GM12873 (cell line): ENCODE measurements at regions not wholly inside any gene's neighbourhood (a gene's known extent, or its start where the extent isn't known, plus 50 kb on each side); places are given as distances from the start of the nearest gene placed in this dataset.

Experiments used
- CTCF ChIP-seq: IDR thresholded peaks from 2 replicates; pipeline ENCODE4 v1.5.1; 2012; ENCODE audit warnings: low read depth, mild to moderate bottlenecking, moderate library complexity, low read length, control low read depth; ENCODE audit not compliant: insufficient read depth; ENCODE audit errors: missing control alignments

- TF ChIP-seq CTCF, result no peak
Measured at GRCh38 chr11:116512841-116513240, 259.9 kb downstream of the BUD13 start.

GRCh38 chr11:116511684-116512083 is 261.1 kb downstream of the BUD13 start:
- TF ChIP-seq CTCF, result no peak

GRCh38 chr11:116510886-116511650 is 261.7 kb downstream of the BUD13 start:
- TF ChIP-seq CTCF, result no peak

GRCh38 chr11:116510166-116510565 is 262.6 kb downstream of the BUD13 start:
- TF ChIP-seq CTCF, result no peak

- TF ChIP-seq CTCF, result no peak
Measured at GRCh38 chr11:116509551-116509950, 263.2 kb downstream of the BUD13 start.

- TF ChIP-seq CTCF, result no peak
Measured at GRCh38 chr11:116507849-116508695, 264.7 kb downstream of the BUD13 start.

- TF ChIP-seq CTCF, result no peak
Measured at GRCh38 chr11:116507016-116507415, 265.8 kb downstream of the BUD13 start.
